A549 (cell line): ENCODE measurements at regions not wholly inside any gene's neighbourhood (a gene's known extent, or its start where the extent isn't known, plus 50 kb on each side); places are given as distances from the start of the nearest gene placed in this dataset.

Experiments
- CBX8 ChIP-seq: fragments of 200-600 bp; sonication (generic); IDR thresholded peaks from 2 replicates; pipeline ENCODE4 v1.6.1; 2016
- ESRRA ChIP-seq: fragments of 150-350 bp; IDR thresholded peaks from 2 replicates; pipeline ENCODE4 v1.6.1; 2014; ENCODE audit warnings: mild to moderate bottlenecking, low read length, borderline replicate concordance
- RAD21 ChIP-seq, 2 experiments: fragments of >200 bp in 1 of 2; sonication (Bioruptor Twin) in 1 of 2; formaldehyde crosslinking in 1 of 2; IDR thresholded peaks in 1 of 2; conservative IDR thresholded peaks in 1 of 2; 2 replicates in 1 of 2; 3 replicates in 1 of 2; pipeline ENCODE4 v1.6.1; 2012 to 2018; ENCODE audit warnings: inconsistent platforms in 1 of 2
- TFCP2L1 ChIP-seq: fragments of 250-450 bp; sonication (Bioruptor Pico); IDR thresholded peaks from 2 replicates; pipeline ENCODE4 v1.5.0; 2021; ENCODE audit warnings: mild to moderate bottlenecking
- TF ChIP-seq, protein P1 (sequence below): IDR thresholded peaks from 2 replicates; pipeline ENCODE4 v1.6.1; 2012
- TF ChIP-seq, protein P2 (sequence below): fragments of >200 bp; sonication (Bioruptor Twin); formaldehyde crosslinking; IDR thresholded peaks from 3 replicates; pipeline ENCODE4 v1.5.1; 2016
- TF ChIP-seq, protein P3 (sequence below): fragments of 450-650 bp; IDR thresholded peaks from 2 replicates; pipeline ENCODE4 v1.6.1; 2014; ENCODE audit warnings: antibody characterized with exemption
- TF ChIP-seq, protein P4 (sequence below): fragments of 200-600 bp; sonication (generic); IDR thresholded peaks from 2 replicates; pipeline ENCODE4 v1.6.1; 2016; ENCODE audit warnings: antibody characterized with exemption, mild to moderate bottlenecking, moderate library complexity

DNA sequence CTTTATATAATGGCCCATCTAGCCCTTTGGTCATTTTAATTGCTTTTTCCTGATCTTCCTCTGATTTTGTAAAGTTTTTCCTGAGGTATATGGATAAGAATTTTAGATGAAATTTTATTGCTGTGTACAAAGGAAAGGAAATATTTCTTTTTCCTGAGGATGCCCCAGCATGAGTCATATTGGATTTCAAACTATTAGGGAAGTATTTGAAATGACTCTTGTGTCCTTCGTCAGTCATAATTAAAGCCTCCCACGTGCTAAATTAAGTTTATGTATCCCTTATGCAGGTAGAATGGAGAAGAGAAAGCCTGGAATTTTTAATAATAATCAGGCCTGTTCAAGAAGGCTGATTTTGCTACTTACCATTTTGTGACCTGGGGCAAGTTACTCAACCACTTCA lies 82.6 kb upstream of the GLI3 start:
- TF ChIP-seq, protein P1, sequence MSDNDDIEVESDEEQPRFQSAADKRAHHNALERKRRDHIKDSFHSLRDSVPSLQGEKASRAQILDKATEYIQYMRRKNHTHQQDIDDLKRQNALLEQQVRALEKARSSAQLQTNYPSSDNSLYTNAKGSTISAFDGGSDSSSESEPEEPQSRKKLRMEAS: no peak
- TF ChIP-seq ESRRA (no peak), TFCP2L1 (CRISPR knock-in tag) (no peak), CBX8 (no peak), RAD21 (conservative IDR thresholded peaks at IDR 0.05 in 1 of 2, IDR thresholded peaks at IDR 0.05 in 1 of 2) (no peak)
- TF ChIP-seq, protein P2, sequence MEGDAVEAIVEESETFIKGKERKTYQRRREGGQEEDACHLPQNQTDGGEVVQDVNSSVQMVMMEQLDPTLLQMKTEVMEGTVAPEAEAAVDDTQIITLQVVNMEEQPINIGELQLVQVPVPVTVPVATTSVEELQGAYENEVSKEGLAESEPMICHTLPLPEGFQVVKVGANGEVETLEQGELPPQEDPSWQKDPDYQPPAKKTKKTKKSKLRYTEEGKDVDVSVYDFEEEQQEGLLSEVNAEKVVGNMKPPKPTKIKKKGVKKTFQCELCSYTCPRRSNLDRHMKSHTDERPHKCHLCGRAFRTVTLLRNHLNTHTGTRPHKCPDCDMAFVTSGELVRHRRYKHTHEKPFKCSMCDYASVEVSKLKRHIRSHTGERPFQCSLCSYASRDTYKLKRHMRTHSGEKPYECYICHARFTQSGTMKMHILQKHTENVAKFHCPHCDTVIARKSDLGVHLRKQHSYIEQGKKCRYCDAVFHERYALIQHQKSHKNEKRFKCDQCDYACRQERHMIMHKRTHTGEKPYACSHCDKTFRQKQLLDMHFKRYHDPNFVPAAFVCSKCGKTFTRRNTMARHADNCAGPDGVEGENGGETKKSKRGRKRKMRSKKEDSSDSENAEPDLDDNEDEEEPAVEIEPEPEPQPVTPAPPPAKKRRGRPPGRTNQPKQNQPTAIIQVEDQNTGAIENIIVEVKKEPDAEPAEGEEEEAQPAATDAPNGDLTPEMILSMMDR: no peak
- TF ChIP-seq, protein P3, sequence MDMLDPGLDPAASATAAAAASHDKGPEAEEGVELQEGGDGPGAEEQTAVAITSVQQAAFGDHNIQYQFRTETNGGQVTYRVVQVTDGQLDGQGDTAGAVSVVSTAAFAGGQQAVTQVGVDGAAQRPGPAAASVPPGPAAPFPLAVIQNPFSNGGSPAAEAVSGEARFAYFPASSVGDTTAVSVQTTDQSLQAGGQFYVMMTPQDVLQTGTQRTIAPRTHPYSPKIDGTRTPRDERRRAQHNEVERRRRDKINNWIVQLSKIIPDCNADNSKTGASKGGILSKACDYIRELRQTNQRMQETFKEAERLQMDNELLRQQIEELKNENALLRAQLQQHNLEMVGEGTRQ: no peak
- TF ChIP-seq, protein P4, sequence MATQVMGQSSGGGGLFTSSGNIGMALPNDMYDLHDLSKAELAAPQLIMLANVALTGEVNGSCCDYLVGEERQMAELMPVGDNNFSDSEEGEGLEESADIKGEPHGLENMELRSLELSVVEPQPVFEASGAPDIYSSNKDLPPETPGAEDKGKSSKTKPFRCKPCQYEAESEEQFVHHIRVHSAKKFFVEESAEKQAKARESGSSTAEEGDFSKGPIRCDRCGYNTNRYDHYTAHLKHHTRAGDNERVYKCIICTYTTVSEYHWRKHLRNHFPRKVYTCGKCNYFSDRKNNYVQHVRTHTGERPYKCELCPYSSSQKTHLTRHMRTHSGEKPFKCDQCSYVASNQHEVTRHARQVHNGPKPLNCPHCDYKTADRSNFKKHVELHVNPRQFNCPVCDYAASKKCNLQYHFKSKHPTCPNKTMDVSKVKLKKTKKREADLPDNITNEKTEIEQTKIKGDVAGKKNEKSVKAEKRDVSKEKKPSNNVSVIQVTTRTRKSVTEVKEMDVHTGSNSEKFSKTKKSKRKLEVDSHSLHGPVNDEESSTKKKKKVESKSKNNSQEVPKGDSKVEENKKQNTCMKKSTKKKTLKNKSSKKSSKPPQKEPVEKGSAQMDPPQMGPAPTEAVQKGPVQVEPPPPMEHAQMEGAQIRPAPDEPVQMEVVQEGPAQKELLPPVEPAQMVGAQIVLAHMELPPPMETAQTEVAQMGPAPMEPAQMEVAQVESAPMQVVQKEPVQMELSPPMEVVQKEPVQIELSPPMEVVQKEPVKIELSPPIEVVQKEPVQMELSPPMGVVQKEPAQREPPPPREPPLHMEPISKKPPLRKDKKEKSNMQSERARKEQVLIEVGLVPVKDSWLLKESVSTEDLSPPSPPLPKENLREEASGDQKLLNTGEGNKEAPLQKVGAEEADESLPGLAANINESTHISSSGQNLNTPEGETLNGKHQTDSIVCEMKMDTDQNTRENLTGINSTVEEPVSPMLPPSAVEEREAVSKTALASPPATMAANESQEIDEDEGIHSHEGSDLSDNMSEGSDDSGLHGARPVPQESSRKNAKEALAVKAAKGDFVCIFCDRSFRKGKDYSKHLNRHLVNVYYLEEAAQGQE: no peak
